GM21390 (cell line): ENCODE measurements at regions not wholly inside any gene's neighbourhood (a gene's known extent, or its start where the extent isn't known, plus 50 kb on each side); places are given as distances from the start of the nearest gene placed in this dataset.

ENCODE experiments used
- ATAC-seq: cut with Tn5 transposase; IDR thresholded peaks from one replicate; pipeline ENCODE4 v1.9.1; 2021; ENCODE audit not compliant: unreplicated experiment

DNA sequence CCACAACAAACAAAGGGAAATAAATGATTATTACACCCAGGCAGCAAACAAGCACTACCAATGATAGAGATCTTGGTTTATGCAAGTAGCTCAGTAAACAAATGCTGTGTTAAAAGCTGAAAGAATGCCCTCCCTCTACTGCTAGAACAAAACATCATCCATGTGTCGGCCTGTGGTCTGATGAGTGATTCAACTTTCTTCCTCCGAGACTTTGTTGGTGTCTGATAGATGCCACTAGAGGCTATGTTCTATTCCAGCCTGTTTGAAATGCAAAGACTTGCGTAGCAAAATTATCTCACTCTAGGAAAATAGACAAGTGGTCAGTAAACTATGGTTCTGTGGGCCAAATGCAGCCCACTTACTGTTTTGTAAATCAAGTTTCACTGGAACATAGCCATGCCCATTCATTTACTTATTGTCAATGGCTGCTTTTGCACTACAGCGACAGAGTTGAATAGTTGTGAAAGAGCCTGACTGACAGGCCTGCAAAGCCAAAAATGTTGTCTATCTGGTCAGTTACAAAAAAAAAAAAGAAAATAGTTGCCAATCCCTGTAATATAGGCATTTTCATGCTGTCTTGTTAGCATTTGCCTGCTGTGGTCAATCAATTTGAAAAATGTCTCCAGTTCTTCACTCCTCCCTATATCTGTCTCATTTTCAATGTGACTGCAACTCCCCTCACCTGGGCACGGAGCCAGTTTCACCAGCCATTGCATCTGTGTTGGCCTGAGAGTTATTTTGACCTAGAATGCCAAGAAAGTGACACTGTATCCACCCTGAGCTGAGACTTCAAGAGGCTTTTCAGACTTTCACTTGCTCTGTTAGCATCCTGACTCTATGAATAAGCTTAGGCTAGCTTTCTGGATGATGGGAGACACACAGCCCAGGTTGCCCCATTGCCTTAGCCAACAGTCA, 544.6 kb upstream of the BTBD3 start:
- no peak for ATAC-seq

DNA sequence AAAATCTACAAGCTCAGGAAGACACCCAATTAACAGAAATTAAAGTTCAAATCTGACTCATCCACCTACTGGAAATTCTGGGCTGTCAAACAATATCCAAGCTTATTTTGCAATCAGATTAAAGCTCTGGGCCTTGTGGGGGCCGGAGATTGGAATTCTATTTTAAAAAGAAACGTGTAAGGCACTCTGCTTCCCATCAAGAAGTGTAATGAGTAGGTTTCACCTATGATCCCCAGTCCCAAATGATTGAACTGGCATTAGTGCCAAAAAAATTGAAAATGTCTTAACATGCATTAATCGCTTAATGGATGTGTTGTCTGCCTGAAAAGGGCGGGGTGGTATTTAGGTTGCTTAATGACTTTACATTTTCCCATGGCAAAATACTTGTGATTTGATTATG, 542.4 kb upstream of the BTBD3 start:
- ATAC-seq: no peak

DNA sequence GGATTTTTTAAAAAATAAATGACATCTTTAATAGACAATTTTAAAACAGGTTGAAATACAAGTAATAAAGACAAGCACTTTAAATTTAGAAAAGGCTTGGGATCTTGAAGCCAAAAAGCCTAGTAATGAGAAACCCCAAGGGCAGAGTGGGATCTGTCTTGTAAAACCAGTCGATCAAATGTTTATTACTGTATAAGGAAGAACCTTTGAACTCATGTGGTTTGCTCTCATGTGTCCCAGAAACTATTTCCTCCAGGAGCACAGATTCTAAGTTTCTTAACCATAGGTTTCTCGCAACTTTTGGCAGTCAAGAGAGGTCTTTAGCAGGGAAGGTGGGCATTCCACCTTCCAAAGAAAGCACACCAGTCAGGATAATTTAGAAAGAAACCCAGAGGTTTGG, 541.7 kb upstream of the BTBD3 start:
- no peak for ATAC-seq

DNA sequence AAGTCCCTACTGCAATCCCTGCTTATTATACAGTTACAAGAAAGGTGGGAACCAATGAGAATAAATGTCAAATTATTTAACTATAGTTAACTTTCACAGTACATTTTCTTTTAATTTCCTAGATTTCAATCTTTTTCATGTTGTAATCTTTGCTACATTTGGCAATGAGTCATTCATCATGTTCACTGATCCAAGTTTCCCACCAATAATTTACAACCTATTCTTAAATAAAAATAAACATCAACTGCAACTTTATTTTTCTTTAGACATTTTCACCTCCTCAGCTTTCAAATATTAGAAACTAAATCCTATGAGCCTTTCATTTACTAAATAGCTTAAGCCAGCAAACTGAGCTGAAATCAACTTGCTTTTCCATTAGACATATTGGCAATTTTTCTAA, 541.3 kb upstream of the BTBD3 start:
- ATAC-seq: no peak

DNA sequence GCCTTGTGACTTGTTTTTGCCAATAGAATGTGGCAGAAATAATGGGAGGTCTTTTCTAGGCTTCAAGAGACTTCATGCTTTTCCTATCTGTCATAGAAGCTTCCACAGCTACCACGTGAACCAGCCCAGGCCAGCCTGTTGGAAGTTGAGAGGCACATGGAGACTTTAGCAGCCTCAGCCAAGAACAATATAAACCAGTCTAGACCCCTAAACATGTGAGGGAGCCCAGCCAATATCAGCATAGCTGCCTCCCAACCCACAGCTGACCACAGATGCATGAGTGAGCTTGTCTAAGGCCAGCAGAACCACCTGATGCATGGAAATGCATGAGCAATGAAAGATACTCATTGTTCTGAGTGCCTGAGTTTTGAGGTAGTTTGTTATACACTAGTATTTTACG, 540.7 kb upstream of the BTBD3 start:
- ATAC-seq: no peak

DNA sequence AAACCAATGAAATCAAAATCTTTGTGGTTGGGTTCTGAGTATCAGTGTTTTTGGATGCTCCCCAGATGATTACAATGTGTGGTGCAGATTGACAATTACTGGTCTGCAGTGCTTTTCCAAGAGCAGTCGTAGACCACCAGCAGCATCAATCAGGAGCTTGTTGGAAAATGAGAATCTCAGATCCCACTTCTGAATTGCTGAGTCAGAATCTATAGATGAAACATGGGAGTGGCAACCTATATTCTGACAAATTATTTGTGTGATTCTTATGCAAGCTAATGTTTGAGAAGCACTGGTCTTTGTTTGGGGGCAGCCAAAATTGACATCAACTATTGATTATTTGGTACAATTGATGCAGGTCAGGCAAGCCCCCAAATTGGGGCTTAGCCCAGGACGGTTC, 539.9 kb upstream of the BTBD3 start:
- ATAC-seq: no peak

DNA sequence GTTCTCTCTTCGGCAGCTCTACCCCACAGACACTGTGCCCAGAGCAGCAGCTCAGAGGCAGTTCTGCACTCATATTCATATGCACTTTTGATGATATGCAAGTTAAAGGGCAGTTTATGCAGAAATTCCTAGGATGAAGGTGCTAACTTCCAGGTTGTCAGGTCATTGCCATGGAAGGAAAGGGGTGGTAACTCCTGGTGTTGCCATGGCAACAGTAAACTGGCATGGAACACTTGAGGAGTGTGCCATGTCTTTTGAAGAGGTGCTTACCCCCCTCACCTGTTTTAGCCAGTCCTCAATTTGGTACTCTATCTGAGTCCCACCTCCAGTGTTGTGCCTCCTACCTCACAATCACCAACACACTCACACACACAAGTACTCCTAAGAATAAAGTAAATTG, 539.4 kb upstream of the BTBD3 start:
- no peak for ATAC-seq

DNA sequence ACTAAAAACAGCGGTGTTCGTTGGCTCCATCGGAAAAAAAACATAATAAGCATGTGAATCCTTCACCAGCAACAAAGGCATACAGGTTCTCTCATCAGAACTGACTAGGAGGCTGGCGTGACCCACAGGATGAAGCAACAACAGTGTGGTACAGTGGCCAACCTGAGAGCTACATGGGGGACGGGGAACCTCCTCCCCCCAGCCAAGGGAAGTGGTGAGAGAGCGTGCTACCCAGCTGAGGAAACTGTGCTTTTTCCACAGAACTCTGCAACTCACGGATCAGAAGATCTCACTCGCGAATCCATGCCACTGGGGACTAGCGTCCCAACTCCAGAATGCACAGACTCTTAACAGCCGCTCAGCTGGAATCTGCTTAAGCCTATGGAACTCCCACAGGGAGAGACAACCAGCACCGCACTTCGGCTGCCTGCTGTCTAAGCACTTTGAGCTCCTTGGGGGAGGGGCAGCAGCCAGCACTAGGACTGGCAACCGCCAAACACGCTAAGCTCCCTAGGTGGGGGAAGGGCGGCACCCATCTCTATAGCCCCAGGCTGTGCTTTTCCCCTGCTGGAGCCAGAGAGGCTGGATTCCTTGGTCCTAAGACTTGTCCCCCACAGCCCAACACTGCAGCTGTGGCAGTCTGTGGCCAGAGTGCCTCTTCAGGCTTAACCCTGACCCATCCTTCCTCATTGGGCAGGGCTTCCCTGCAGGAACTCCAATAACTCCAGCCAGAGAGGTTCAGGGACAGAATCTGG, 538.3 kb upstream of the BTBD3 start:
- ATAC-seq: no peak

DNA sequence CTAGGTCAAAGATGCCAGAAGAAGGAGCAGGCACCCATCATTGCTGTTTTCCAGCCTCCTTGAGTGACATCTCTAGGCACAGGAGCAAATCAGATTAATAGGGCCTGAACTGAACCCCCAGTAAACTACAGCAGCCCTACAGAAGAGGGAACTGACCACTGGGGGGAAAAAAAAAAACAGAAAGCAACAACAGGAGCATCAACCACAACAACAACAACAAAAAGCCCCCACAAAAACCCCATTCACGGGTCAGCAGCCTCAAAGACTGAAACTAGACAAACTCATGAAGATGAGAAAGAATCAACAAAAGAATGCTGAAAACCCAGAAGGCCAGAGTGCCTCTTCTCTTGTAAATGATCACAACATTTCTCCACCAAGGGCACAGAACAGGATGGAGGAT, 537.4 kb upstream of the BTBD3 start:
- ATAC-seq: no peak

DNA sequence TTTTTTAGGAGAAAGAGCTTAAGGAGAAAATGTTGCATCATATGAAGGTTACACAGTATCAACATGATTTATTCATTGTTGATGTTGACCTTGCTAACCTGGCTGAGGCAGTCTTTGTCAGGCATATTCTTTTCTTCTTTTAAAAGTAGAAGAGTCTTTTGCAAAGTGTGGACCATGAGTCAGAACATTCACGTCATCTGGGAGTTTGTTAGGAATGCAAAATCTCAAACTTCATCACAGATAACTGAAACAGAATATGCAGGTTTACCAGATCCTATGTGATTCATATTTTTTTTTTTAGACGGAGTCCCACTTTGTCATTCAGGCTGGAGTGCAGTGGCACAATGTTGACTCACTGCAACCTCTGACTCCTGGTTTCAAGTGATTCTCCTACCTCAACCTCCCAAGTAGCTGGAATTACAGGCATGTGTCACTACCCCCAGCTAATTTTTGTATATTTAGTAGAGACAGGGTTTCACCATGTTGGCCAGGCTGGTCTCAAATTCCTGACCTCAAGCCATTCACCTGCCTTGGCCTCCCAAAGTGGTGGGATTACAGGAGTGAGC, 530.4 kb upstream of the BTBD3 start:
- no peak for ATAC-seq

DNA sequence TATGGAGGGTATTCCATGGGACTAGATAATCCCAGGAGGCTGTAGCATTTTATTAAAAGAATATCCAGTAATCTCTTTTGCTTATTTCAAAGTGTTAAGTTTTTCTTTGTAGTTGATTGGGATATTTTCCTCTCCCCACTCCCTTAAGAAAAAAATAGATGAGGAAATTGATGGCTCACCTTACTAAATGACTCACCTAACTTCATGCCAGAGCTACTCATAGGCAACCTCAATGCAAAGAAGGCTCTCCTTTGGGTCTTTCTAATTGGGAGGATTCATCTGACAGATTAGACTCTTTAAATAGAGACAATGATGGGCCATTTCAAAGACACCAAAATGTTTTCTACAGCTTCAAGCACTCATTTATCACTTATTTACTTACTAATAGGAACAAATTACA, 528.5 kb upstream of the BTBD3 start:
- no peak for ATAC-seq

DNA sequence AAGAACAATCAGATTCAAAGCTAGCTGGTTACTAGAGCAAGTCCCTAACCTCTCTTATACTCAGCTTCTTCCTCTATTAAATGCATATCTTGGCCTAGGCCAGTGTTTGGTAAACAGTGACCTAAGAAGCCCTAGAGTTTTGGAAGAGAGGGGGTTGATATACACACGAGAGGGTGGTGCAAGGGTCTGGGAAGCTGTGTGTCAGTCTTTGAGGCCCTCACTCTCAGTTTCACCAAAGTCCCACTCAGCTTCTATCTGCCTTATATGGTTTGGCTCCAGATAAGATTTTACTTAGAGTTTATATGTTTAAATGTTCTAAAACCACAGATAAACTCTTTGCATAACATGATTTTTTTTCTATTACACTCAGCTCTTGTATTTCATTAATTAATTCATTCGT, 526.1 kb upstream of the BTBD3 start:
- ATAC-seq: no peak

DNA sequence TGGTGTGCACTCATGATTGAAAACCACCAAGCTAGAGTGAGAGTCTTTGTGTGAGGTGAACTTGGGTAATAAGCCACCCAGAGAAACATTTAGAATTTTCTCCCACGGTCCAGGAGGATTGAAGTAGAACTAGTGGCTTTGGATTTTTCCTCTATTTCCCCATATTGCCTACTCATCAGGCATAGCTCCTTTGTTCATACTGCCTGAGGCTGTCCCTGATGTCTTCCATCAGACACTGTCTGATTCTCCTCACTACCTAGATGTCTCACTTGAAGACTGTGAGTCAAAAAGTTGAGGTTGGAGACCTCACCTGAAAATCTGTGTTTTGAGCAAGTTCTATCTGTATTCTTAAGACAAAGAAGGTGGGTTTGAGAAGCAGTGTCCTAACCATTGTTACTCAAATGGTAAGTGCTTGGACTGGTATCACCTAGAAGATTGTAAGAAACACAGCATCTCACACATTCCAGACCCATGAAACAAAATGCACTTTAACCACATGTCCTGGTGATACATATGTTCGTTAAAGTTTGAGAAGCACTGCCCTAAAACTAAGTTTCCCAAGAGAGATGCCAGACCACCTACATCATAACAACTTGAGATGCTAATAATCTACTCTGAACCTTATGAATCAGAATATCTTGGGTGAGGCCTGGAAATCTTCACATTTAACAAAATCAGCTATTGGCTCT, 523.4 kb upstream of the BTBD3 start:
- ATAC-seq: no peak

DNA sequence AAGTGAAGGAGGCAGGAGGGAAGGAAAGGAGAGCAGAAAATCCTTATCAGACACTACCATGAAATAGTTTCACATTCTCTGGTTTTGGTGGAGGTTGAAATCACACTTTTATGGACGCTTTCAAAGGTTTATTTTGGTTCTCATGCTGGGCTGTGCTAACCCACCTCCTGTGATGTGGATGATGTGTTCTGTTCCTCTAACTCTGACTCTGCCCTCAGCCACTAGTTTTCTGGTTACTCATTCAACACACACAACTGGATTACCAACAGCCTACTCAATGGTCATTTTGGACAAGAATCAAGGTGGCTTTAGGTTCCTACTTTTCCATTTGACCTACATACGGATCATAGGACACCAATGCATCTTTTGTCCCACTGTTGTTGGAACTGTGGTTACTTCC, 522.1 kb upstream of the BTBD3 start:
- ATAC-seq: no peak

DNA sequence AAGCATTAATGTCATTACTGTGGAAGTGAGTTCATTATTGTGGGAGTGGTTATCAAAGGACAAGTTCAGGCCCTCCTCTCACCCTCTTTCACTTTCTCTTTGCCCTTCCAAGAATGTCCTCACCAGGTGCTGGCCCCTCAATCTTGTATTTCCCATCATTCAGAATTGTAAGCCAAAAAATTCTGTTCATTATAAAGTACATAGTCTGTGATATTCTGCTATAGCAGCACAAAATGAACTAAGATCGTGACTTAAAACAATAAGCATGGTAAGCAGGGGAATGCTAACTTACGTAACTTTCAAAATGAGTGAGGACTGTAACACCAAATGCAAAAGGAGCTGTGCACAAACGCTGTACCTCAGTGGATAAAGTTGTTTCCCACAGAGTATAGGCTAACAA, 515.7 kb upstream of the BTBD3 start:
- ATAC-seq: no peak

DNA sequence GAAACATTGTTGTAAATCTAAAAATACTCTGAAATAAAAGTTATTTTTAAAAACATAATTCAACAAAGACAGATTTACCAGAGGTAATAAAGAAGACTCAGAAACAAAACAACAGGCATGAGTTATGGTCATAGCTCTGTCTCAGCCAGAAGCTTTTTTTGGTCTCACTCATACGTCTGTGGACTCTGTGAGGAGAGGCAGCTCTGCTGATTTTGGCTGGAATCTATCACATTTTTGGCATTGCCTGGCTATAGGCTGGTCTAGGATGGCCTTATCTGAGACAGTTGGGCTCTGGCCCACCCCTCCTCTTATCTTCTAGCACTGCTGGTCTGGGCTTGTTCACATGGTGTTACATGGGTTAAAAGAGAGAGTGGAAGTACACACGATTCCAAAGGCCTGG, 514.0 kb upstream of the BTBD3 start:
- ATAC-seq: no peak

DNA sequence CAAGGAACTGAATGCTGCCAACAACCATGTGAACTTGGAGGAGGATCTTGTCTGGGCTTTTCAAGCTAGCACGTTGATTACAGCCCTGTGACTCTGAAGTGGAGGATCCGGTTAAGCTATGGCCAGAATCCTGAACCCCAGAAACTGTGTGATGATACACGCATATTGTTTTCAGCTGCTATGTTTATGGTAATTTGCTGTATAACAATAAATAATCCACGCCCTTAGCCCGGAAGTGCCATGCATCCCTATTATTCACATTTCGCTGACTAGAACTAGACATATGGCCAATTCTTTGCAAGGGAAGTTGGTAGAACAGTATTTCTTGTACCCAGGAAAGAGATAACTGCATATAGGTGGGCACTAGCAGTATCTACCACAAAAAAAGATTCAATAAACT, 510.8 kb upstream of the BTBD3 start:
- ATAC-seq: no peak

DNA sequence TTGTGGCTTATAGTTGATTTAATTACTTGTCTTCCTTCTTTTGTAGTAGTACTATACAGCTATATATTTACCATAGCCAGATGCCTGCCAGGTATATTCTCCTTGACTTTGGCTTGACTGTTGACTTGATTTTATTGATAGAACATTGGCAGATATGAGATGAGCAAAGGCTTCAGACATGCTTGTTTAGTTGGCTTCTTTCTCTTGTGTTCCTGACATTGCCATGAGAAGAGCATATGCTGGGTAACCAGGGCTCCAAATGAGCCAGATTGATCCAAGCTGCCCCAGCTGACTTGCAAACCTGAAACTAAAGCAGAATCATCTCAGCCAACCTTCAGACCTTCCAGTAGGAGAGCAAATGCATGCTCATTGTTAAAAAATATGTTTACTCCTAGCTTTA, 508.1 kb upstream of the BTBD3 start:
- ATAC-seq: no peak

DNA sequence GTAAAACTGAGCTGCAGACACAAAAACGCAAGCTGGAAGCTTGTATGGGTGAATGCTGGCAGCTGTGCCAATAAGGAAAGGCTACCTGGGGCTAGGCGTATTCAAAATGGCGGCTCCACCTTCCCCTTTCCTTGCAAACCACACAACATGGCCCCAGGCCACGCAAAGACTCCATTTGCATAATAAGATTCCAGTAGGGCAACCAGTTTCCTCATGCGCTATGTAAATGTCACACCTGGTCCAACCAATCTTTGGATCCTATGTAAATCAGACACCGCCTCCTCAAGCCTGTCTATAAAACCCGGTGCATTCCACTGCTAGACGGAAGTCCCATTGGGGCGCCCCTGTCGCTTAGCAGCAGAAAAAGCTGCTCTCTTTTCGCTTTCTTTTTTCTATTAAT, 505.9 kb upstream of the BTBD3 start:
- no peak for ATAC-seq

DNA sequence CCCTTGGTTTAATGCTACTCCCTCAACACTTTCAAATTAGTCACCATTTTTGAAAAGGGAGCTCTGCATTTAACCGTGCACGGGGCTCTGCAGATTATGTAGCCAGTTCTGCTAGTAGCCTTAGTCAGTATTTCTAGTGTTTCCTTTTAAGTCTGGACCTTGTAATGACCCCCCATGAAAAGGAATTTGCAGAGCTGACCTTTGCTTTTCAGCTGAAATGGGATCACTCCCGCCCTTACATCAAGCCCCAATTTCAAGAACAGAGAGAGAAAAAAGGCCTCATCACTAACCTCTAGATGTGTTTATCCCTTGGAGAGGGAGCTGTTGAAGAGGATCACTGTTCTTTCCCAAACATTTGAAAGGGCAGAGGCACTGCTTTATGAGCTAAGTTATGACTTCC, 490.7 kb upstream of the BTBD3 start:
- ATAC-seq: no peak

DNA sequence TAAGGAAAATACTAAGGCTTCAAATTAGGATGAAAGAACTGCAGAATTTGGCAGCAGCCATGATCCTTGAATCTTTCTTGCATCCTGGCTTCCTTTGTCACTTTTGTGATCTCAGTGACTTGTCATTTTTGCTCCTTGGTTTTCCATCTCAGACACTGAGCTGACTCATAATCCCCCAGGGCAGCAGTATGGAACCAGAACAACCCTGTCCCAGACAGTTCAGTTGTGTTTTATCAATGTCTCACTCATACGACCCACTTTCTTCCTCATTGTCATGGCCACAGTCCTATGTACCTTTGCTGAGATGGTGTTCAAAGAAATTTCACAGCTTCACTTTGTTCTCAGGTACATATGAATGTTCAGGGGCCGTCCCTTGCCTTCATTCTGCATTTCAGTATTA, 488.5 kb upstream of the BTBD3 start:
- ATAC-seq: no peak
